Panc1 (cell line): ENCODE measurements at regions not wholly inside any gene's neighbourhood (a gene's known extent, or its start where the extent isn't known, plus 50 kb on each side); places are given as distances from the start of the nearest gene placed in this dataset.

ENCODE experiments used
- ATAC-seq: fragments of 200-7000 bp; cut with Tn5 transposase; 2 replicates; pipeline ENCODE4 v1.9.1; 2020; ENCODE audit warnings: mild to moderate bottlenecking, moderate library complexity
- BruUV-seq: library from RNA; stranded (reverse); fragments of 400-500 nt; replicated peaks from 2 replicates; lab custom pipeline; 2021; lab: Mats Ljungman, UMichigan
- CTCF ChIA-PET: fragments of 300-600 bp; sonication (Branson Sonifier 250); formaldehyde crosslinking; loops from one replicate; lab custom pipeline; 2022; ENCODE audit warnings: antibody characterized with exemption; lab: Charles Lee
- POLR2A ChIA-PET: fragments of 300-600 bp; sonication (Branson Sonifier 250); formaldehyde crosslinking; loops from one replicate; lab custom pipeline; 2022; ENCODE audit warnings: antibody characterized with exemption; lab: Charles Lee
- DNase-seq: peaks from one replicate; pipeline ENCODE4 v3.0.0-alpha.2; 2010; ENCODE audit warnings: low read depth, low spot score
- H3K27ac ChIP-seq: 2 replicates; pipeline ENCODE4 v1.5.1; 2011; ENCODE audit warnings: mild to moderate bottlenecking, low read length, inconsistent platforms
- H3K27me3 ChIP-seq: fragments of 200-500 bp; sonication (Bioruptor generic); 2 replicates; pipeline ENCODE4 v1.6.0; 2014; ENCODE audit warnings: low read length, inconsistent platforms; ENCODE audit not compliant: control insufficient read depth, insufficient read depth
- H3K36me3 ChIP-seq: fragments of 200-500 bp; sonication (Bioruptor generic); 2 replicates; pipeline ENCODE4 v1.5.1; 2014; ENCODE audit warnings: inconsistent platforms, mild to moderate bottlenecking, low read length, moderate library complexity; ENCODE audit not compliant: control insufficient read depth, insufficient read depth
- H3K4me1 ChIP-seq: 2 replicates; pipeline ENCODE4 v1.5.1; 2011; ENCODE audit warnings: inconsistent platforms, mild to moderate bottlenecking, low read length, moderate library complexity; ENCODE audit not compliant: control insufficient read depth, insufficient read depth
- H3K4me3 ChIP-seq, 2 experiments: 2 replicates each; pipeline ENCODE4 v1.5.1; 2011 to 2012; ENCODE audit warnings: low read depth in 2 of 2, low read length in 2 of 2, mild to moderate bottlenecking in 2 of 2, inconsistent platforms in 1 of 2, moderate library complexity in 1 of 2
- H3K9me3 ChIP-seq: fragments of 200-500 bp; sonication (Bioruptor generic); 2 replicates; pipeline ENCODE4 v1.5.1; 2014; ENCODE audit warnings: low read depth, mild to moderate bottlenecking, inconsistent platforms, low read length, moderate library complexity; ENCODE audit not compliant: control insufficient read depth, insufficient read depth
- POLR2AphosphoS5 ChIP-seq: IDR thresholded peaks from 2 replicates; pipeline ENCODE4 v1.6.1; 2012; ENCODE audit warnings: mild to moderate bottlenecking, low read depth, low read length, moderate library complexity
- REST ChIP-seq, 2 experiments: IDR thresholded peaks; 2 replicates each; pipeline ENCODE4 v1.6.1; 2011 to 2012; ENCODE audit warnings: low read depth in 2 of 2, control low read depth in 1 of 2, low read length in 1 of 2, mild to moderate bottlenecking in 1 of 2, moderate library complexity in 1 of 2; ENCODE audit not compliant: insufficient read depth in 1 of 2
- SIN3A ChIP-seq: IDR thresholded peaks from 2 replicates; pipeline ENCODE4 v1.6.1; 2012; ENCODE audit warnings: low read depth, mild to moderate bottlenecking, low read length, moderate library complexity, borderline replicate concordance; ENCODE audit not compliant: insufficient read depth
- TCF7L2 ChIP-seq: IDR thresholded peaks from 2 replicates; pipeline ENCODE4 v1.6.1; 2011; ENCODE audit warnings: mild to moderate bottlenecking, low read depth, low read length, inconsistent platforms
- in situ Hi-C: cut with HindIII; loops from 2 replicates; pipeline ENCODE4 v1.10.0; 2016; ENCODE audit warnings: low sequenced_read_pairs, low pct_unique_long_range_greater_than_20kb
- intact Hi-C: fragments of 100-400 bp; cut with micrococcal nuclease; formaldehyde crosslinking; loops from one replicate; pipeline ENCODE4 v1.10.0; 2022; ENCODE audit not compliant: unreplicated experiment
- TF ChIP-seq, protein P1 (sequence below): fragments of 450-650 bp; IDR thresholded peaks from 2 replicates; pipeline ENCODE4 v1.5.1; 2017; ENCODE audit warnings: mild to moderate bottlenecking

DNA sequence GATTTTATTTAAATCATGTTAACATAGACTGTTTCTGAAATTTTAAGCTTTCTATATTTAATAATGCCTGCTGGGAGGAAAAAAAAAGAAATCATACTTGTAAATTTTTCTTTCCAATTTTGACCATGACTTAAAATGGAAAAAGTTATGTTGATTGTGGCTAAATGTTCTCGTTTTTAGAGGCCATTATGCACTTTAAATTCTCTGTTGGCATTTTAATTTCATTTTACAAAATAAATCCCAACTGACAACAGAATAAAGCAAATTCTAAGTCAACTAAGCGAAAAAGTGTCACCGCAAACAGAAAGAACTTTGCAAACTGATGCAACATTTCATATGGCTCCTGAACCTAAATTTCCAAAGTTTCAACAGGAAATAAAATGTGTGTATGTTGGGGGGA lies 74.8 kb upstream of the G2E3 start:
- TF ChIP-seq REST (IDR thresholded peaks at IDR 0.05; ENCODE audit: insufficient read depth in 1 of 2, low read depth in 2 of 2, low read length in 1 of 2) (no peak), POLR2AphosphoS5 (no peak), SIN3A (no peak), TCF7L2 (no peak)
- TF ChIP-seq, protein P1, sequence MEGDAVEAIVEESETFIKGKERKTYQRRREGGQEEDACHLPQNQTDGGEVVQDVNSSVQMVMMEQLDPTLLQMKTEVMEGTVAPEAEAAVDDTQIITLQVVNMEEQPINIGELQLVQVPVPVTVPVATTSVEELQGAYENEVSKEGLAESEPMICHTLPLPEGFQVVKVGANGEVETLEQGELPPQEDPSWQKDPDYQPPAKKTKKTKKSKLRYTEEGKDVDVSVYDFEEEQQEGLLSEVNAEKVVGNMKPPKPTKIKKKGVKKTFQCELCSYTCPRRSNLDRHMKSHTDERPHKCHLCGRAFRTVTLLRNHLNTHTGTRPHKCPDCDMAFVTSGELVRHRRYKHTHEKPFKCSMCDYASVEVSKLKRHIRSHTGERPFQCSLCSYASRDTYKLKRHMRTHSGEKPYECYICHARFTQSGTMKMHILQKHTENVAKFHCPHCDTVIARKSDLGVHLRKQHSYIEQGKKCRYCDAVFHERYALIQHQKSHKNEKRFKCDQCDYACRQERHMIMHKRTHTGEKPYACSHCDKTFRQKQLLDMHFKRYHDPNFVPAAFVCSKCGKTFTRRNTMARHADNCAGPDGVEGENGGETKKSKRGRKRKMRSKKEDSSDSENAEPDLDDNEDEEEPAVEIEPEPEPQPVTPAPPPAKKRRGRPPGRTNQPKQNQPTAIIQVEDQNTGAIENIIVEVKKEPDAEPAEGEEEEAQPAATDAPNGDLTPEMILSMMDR: no peak
- ATAC-seq (no peak), DNase-seq (no peak)
- no peaks in the 10 kb centered on the region for H3K36me3 ChIP-seq
- H3K4me1 ChIP-seq: no peaks in the 10 kb centered on the region
- CTCF ChIA-PET: no interaction called here
- H3K9me3 ChIP-seq: no peaks in the 10 kb centered on the region
- no peaks in the 10 kb centered on the region for H3K27me3 ChIP-seq
- no peak overlapping the region for H3K27ac ChIP-seq
- intact Hi-C loops: no loop called here
- no TSS peak for BruUV-seq
- in situ Hi-C loops: no loop called here
- H3K4me3 ChIP-seq: no peak overlapping the region
- POLR2A ChIA-PET: no interaction called here

- no peak for DNase-seq
- no peaks in the 10 kb centered on the region for H3K4me1 ChIP-seq
- in situ Hi-C loops: no loop called here
- H3K36me3 ChIP-seq: no peaks in the 10 kb centered on the region
- POLR2A ChIA-PET: no interaction called here
- ATAC-seq: no peak
- no TSS peak for BruUV-seq
- TF ChIP-seq TCF7L2: no peak
- H3K4me3 ChIP-seq: no peak overlapping the region
- H3K27ac ChIP-seq: no peak overlapping the region
- H3K27me3 ChIP-seq: no peaks in the 10 kb centered on the region
- CTCF ChIA-PET: no interaction called here
- H3K9me3 ChIP-seq: no peaks in the 10 kb centered on the region
- intact Hi-C loops: no loop called here
Measured at GRCh38 chr14:30484976-30485375, 74.0 kb upstream of the G2E3 start.

GRCh38 chr14:30496852-30497251 lies 62.1 kb upstream of the G2E3 start:
- Histone ChIP-seq H3K27me3 (peaks cover 3% of the 10 kb centered on the region; the same call in 1 of the 2 replicates), H3K27ac (no peak overlapping the region), H3K36me3 (no peaks in the 10 kb centered on the region), H3K4me3 (no peak overlapping the region), H3K4me1 (no peaks in the 10 kb centered on the region), H3K9me3 (no peaks in the 10 kb centered on the region)
- no TSS peak for BruUV-seq
- POLR2A ChIA-PET: no interaction called here
- no peak for ATAC-seq
- TF ChIP-seq POLR2AphosphoS5 (no peak), SIN3A (no peak), TCF7L2 (no peak), REST (IDR thresholded peaks at IDR 0.05; ENCODE audit: insufficient read depth in 1 of 2, low read depth in 2 of 2, low read length in 1 of 2) (no peak)
- TF ChIP-seq, protein P1: no peak
- intact Hi-C loops: no loop called here
- DNase-seq: no peak
- in situ Hi-C loops: no loop called here
- CTCF ChIA-PET: no interaction called here
